Neural progenitor cell (in vitro differentiated cells): ENCODE measurements at regions not wholly inside any gene's neighbourhood (a gene's known extent, or its start where the extent isn't known, plus 50 kb on each side); places are given as distances from the start of the nearest gene placed in this dataset.

Experiments
- DNase-seq: peaks from one replicate; pipeline ENCODE4 v3.0.0-alpha.2; 2016; ENCODE audit warnings: low spot score
- H2AFZ ChIP-seq: fragments of 200-600 bp; sonication (generic); replicated peaks from 2 replicates; pipeline ENCODE4 v1.6.1; 2016; ENCODE audit warnings: antibody characterized with exemption
- H3F3A ChIP-seq: fragments of 200-600 bp; sonication (generic); 2 replicates; pipeline ENCODE4 v1.6.1; 2016; ENCODE audit warnings: antibody characterized with exemption, low read depth
- H3K27ac ChIP-seq: fragments of 200-600 bp; sonication (generic); 2 replicates; pipeline ENCODE4 v1.5.1; 2016; ENCODE audit warnings: mild to moderate bottlenecking
- H3K27me3 ChIP-seq: fragments of 200-600 bp; sonication (generic); 2 replicates; pipeline ENCODE4 v1.6.1; 2016; ENCODE audit warnings: mild to moderate bottlenecking, moderate library complexity
- H3K36me3 ChIP-seq: fragments of 200-600 bp; sonication (generic); 2 replicates; pipeline ENCODE4 v1.5.1; 2016
- H3K4me1 ChIP-seq: fragments of 200-600 bp; sonication (generic); 2 replicates; pipeline ENCODE4 v1.6.1; 2016; ENCODE audit warnings: mixed run types
- H3K4me2 ChIP-seq: fragments of 200-600 bp; sonication (generic); 2 replicates; pipeline ENCODE4 v1.6.1; 2016
- H3K4me3 ChIP-seq: fragments of 200-600 bp; sonication (generic); 2 replicates; pipeline ENCODE4 v1.5.1; 2016
- H3K79me2 ChIP-seq: fragments of 200-600 bp; sonication (generic); 2 replicates; pipeline ENCODE4 v1.6.1; 2016; ENCODE audit warnings: low read depth
- H3K9ac ChIP-seq: fragments of 200-600 bp; sonication (generic); 2 replicates; pipeline ENCODE4 v1.6.1; 2016
- H3K9me3 ChIP-seq: fragments of 200-600 bp; sonication (generic); 2 replicates; pipeline ENCODE4 v1.5.1; 2016; ENCODE audit warnings: low read depth
- H4K20me1 ChIP-seq: fragments of 200-600 bp; sonication (generic); 2 replicates; pipeline ENCODE4 v1.6.1; 2016; ENCODE audit warnings: low read depth
- H3K27ac Mint-ChIP-seq: 3 replicates; pipeline ENCODE4 v1.8.0; 2021; ENCODE audit warnings: mixed read lengths
- H3K27me3 Mint-ChIP-seq: 2 replicates; pipeline ENCODE4 v1.8.0; 2022; ENCODE audit warnings: low read depth, mild to moderate bottlenecking, inconsistent platforms, moderate library complexity, mixed read lengths; ENCODE audit not compliant: insufficient read depth
- H3K36me3 Mint-ChIP-seq: 3 replicates; pipeline ENCODE4 v1.8.0; 2021; ENCODE audit warnings: mixed read lengths
- H3K4me1 Mint-ChIP-seq: 3 replicates; pipeline ENCODE4 v1.8.0; 2021; ENCODE audit warnings: mixed read lengths
- H3K4me3 Mint-ChIP-seq: 3 replicates; pipeline ENCODE4 v1.8.0; 2021; ENCODE audit warnings: mild to moderate bottlenecking, moderate library complexity, mixed read lengths
- H3K9me3 Mint-ChIP-seq: 3 replicates; pipeline ENCODE4 v1.8.0; 2020; ENCODE audit warnings: mixed read lengths
- CTCF ChIP-seq: fragments of 200-600 bp; sonication (generic); IDR thresholded peaks from 2 replicates; pipeline ENCODE4 v1.5.1; 2017; ENCODE audit warnings: antibody characterized with exemption, mild to moderate bottlenecking
- EZH2 ChIP-seq: fragments of 200-600 bp; sonication (generic); IDR thresholded peaks from 2 replicates; pipeline ENCODE4 v1.6.1; 2017; ENCODE audit warnings: antibody characterized with exemption, mild to moderate bottlenecking, moderate library complexity
- EZH2phosphoT487 ChIP-seq: fragments of 200-600 bp; sonication (generic); IDR thresholded peaks from 2 replicates; pipeline ENCODE4 v1.6.1; 2017; ENCODE audit warnings: antibody characterized with exemption

GRCh38 chr5:96302174-96302738, 130.8 kb downstream of the PCSK1 start:
- no peak overlapping the region for H3K9ac ChIP-seq
- peaks cover 29% of the 10 kb centered on the region for H3K9me3 Mint-ChIP-seq
- no peak overlapping the region for H3K4me3 Mint-ChIP-seq
- H2AFZ ChIP-seq: no peak overlapping the region
- no peaks in the 10 kb centered on the region for H3K4me1 Mint-ChIP-seq
- no peak for TF ChIP-seq EZH2
- TF ChIP-seq CTCF: no peak
- no peak for TF ChIP-seq EZH2phosphoT487
- peaks cover 6% of the 10 kb centered on the region for H3K27me3 Mint-ChIP-seq
- no peaks in the 10 kb centered on the region for H3K9me3 ChIP-seq
- no peak overlapping the region for H3K27ac ChIP-seq
- no peak for DNase-seq
- no peak overlapping the region for H3K27ac Mint-ChIP-seq
- H3K4me1 ChIP-seq: no peaks in the 10 kb centered on the region
- H3K36me3 Mint-ChIP-seq: peaks cover 2% of the 10 kb centered on the region
- H3K4me3 ChIP-seq: no peak overlapping the region
- no peaks in the 10 kb centered on the region for H3F3A ChIP-seq
- no peaks in the 10 kb centered on the region for H3K36me3 ChIP-seq
- no peaks in the 10 kb centered on the region for H3K27me3 ChIP-seq
- H3K79me2 ChIP-seq: no peaks in the 10 kb centered on the region
- H4K20me1 ChIP-seq: no peaks in the 10 kb centered on the region
- H3K4me2 ChIP-seq: no peak overlapping the region

GRCh38 chr5:96300976-96301375, 132.1 kb downstream of the PCSK1 start:
- Histone ChIP-seq H3K9ac (no peak overlapping the region), H3F3A (no peaks in the 10 kb centered on the region), H3K4me2 (no peak overlapping the region), H3K4me3 (no peak overlapping the region), H3K79me2 (no peaks in the 10 kb centered on the region), H3K27ac (no peak overlapping the region), H3K4me1 (no peaks in the 10 kb centered on the region), H4K20me1 (no peaks in the 10 kb centered on the region), H3K27me3 (no peaks in the 10 kb centered on the region), H3K9me3 (no peaks in the 10 kb centered on the region), H3K36me3 (no peaks in the 10 kb centered on the region), H2AFZ (no peak overlapping the region)
- H3K27me3 Mint-ChIP-seq: peaks cover 4% of the 10 kb centered on the region
- H3K4me3 Mint-ChIP-seq: no peak overlapping the region
- DNase-seq: no peak
- H3K36me3 Mint-ChIP-seq: peaks cover 2% of the 10 kb centered on the region
- no peaks in the 10 kb centered on the region for H3K4me1 Mint-ChIP-seq
- TF ChIP-seq EZH2phosphoT487: no peak
- no peak for TF ChIP-seq CTCF
- TF ChIP-seq EZH2: no peak
- no peak overlapping the region for H3K27ac Mint-ChIP-seq
- H3K9me3 Mint-ChIP-seq: peaks cover 24% of the 10 kb centered on the region

GRCh38 chr5:96297867-96298266, 135.2 kb downstream of the PCSK1 start:
- Histone ChIP-seq H3K9ac (no peak overlapping the region), H2AFZ (peak overlapping the region; percentile 39)
- peaks cover 6% of the 10 kb centered on the region for H3K4me1 Mint-ChIP-seq

More at GRCh38 chr5:96297867-96298266, 135.2 kb downstream of the PCSK1 start:
- no peaks in the 10 kb centered on the region for H3K79me2 ChIP-seq
- Mint-ChIP-seq H3K27me3 (peaks cover 2% of the 10 kb centered on the region), H3K4me3 (no peak overlapping the region), H3K36me3 (peaks cover 2% of the 10 kb centered on the region), H3K27ac (no peak overlapping the region), H3K9me3 (peaks cover 14% of the 10 kb centered on the region)
- TF ChIP-seq CTCF (no peak), EZH2 (no peak), EZH2phosphoT487 (no peak)
- no peaks in the 10 kb centered on the region for H3K36me3 ChIP-seq
- H3K27ac ChIP-seq: no peak overlapping the region
- no peak for DNase-seq
- no peaks in the 10 kb centered on the region for H3K27me3 ChIP-seq
- no peaks in the 10 kb centered on the region for H3F3A ChIP-seq
- H3K4me1 ChIP-seq: no peaks in the 10 kb centered on the region
- no peaks in the 10 kb centered on the region for H4K20me1 ChIP-seq
- no peaks in the 10 kb centered on the region for H3K9me3 ChIP-seq
- H3K4me2 ChIP-seq: no peak overlapping the region
- H3K4me3 ChIP-seq: no peak overlapping the region
